ENCODE measurements at regions not wholly inside any gene's neighbourhood (a gene's known extent, or its start where the extent isn't known, plus 50 kb on each side); places are given as distances from the start of the nearest gene placed in this dataset.

- TF ChIP-seq, protein P1, sequence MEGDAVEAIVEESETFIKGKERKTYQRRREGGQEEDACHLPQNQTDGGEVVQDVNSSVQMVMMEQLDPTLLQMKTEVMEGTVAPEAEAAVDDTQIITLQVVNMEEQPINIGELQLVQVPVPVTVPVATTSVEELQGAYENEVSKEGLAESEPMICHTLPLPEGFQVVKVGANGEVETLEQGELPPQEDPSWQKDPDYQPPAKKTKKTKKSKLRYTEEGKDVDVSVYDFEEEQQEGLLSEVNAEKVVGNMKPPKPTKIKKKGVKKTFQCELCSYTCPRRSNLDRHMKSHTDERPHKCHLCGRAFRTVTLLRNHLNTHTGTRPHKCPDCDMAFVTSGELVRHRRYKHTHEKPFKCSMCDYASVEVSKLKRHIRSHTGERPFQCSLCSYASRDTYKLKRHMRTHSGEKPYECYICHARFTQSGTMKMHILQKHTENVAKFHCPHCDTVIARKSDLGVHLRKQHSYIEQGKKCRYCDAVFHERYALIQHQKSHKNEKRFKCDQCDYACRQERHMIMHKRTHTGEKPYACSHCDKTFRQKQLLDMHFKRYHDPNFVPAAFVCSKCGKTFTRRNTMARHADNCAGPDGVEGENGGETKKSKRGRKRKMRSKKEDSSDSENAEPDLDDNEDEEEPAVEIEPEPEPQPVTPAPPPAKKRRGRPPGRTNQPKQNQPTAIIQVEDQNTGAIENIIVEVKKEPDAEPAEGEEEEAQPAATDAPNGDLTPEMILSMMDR (IDR thresholded peaks at IDR 0.05) = no peak
- no peak for TF ChIP-seq ZFX (IDR thresholded peaks at IDR 0.05; ENCODE audit: borderline replicate concordance)
- no peak overlapping the region for H3K27ac ChIP-seq
These were observed 86.3 kb upstream of the PHLPP1 start for GRCh38 chr18:62629031-62629430.

- TF ChIP-seq, protein P1 (IDR thresholded peaks at IDR 0.05) = no peak
- no peak for TF ChIP-seq ZFX (IDR thresholded peaks at IDR 0.05; ENCODE audit: borderline replicate concordance)
- H3K27ac ChIP-seq = no peak overlapping the region
These were observed 84.2 kb upstream of the PHLPP1 start for GRCh38 chr18:62631173-62631572.

DNA sequence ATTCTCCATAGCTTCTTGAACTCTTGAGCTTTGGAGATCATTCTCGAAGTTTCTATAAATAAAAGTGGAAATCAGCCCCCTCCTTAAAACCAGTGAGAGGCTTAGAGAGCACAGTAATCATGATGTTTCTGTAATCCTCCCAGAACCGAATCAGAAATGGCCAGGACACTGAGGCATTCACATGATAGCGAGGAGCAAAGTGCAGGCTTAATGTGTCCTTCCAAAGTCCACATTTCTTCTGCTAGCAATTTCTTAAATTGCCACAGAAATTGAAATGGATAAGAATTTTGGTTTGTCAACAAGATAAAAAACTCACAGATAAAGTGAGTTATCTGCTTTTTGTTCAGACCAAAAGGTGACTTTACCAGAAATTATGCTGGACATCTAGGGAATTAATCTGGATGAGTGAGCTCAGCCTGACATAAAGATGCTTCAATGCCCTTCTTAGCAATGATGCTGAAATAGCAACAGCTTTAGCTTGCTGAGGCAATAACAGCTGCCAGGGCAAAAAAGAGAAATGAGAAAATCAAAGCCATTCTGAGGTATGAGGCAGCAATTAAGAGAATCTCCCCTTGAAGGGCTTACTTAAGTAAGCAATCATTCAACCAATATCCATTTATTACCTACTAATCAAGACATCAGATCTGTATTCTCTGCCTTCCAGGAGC, 82.4 kb upstream of the PHLPP1 start:
- no peak overlapping the region for H3K27ac ChIP-seq
- no peak for TF ChIP-seq ZFX (IDR thresholded peaks at IDR 0.05; ENCODE audit: borderline replicate concordance)
- TF ChIP-seq, protein P1 (IDR thresholded peaks at IDR 0.05) = no peak

- no peak overlapping the region for H3K27ac ChIP-seq
- TF ChIP-seq, protein P1 (IDR thresholded peaks at IDR 0.05) = no peak
- no peak for TF ChIP-seq ZFX (IDR thresholded peaks at IDR 0.05; ENCODE audit: borderline replicate concordance)
These were observed 80.9 kb upstream of the PHLPP1 start for GRCh38 chr18:62634458-62634857.

- no peak overlapping the region for H3K27ac ChIP-seq
- no peak for TF ChIP-seq ZFX (IDR thresholded peaks at IDR 0.05; ENCODE audit: borderline replicate concordance)
- TF ChIP-seq, protein P1 (IDR thresholded peaks at IDR 0.05) = no peak
These were observed 80.2 kb upstream of the PHLPP1 start for GRCh38 chr18:62634979-62635630.

- H3K27ac ChIP-seq = no peak overlapping the region
- no peak for TF ChIP-seq ZFX (IDR thresholded peaks at IDR 0.05; ENCODE audit: borderline replicate concordance)
- TF ChIP-seq, protein P1 (IDR thresholded peaks at IDR 0.05) = no peak
These were observed 77.9 kb upstream of the PHLPP1 start for GRCh38 chr18:62637403-62637802.

Data from 22Rv1 (cell line).